ENCODE measurements at regions not wholly inside any gene's neighbourhood (a gene's known extent, or its start where the extent isn't known, plus 50 kb on each side); places are given as distances from the start of the nearest gene placed in this dataset.

GRCh38 chr4:100076753-100077152, 113.5 kb downstream of the DDIT4L start:
- H3K36me3 ChIP-seq (ENCODE audit: insufficient read depth, low read length): no peaks in the 10 kb centered on the region
- no peak for TF ChIP-seq EZH2 (IDR thresholded peaks at IDR 0.05; ENCODE audit: borderline replicate concordance, low read length)
- TF ChIP-seq, protein P1, sequence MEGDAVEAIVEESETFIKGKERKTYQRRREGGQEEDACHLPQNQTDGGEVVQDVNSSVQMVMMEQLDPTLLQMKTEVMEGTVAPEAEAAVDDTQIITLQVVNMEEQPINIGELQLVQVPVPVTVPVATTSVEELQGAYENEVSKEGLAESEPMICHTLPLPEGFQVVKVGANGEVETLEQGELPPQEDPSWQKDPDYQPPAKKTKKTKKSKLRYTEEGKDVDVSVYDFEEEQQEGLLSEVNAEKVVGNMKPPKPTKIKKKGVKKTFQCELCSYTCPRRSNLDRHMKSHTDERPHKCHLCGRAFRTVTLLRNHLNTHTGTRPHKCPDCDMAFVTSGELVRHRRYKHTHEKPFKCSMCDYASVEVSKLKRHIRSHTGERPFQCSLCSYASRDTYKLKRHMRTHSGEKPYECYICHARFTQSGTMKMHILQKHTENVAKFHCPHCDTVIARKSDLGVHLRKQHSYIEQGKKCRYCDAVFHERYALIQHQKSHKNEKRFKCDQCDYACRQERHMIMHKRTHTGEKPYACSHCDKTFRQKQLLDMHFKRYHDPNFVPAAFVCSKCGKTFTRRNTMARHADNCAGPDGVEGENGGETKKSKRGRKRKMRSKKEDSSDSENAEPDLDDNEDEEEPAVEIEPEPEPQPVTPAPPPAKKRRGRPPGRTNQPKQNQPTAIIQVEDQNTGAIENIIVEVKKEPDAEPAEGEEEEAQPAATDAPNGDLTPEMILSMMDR (IDR thresholded peaks at IDR 0.05; ENCODE audit: low read length): no peak
- no peaks in the 10 kb centered on the region for H3F3A ChIP-seq (ENCODE audit: insufficient read depth, low read length)
- no peak overlapping the region for H3K9ac ChIP-seq (ENCODE audit: low read length)
- H3K4me2 ChIP-seq (ENCODE audit: low read length): no peak overlapping the region
- no peaks in the 10 kb centered on the region for H3K4me1 ChIP-seq (ENCODE audit: insufficient read depth, low read length, severe bottlenecking)
- H3K27me3 ChIP-seq (ENCODE audit: insufficient read depth, low read length): no peaks in the 10 kb centered on the region
- no peaks in the 10 kb centered on the region for H3K9me3 ChIP-seq (ENCODE audit: low read length)
- H3K79me2 ChIP-seq (ENCODE audit: insufficient read depth, low read length): no peaks in the 10 kb centered on the region
- no peak overlapping the region for H3K4me3 ChIP-seq (ENCODE audit: low read depth, low read length, poor library complexity, severe bottlenecking)
- H3K9me2 ChIP-seq (ENCODE audit: low read depth, low read length): no peaks in the 10 kb centered on the region
- H2AFZ ChIP-seq (ENCODE audit: low read length): no peak overlapping the region
- no peak overlapping the region for H3K27ac ChIP-seq (ENCODE audit: low read depth, low read length, poor library complexity, severe bottlenecking)
- H4K20me1 ChIP-seq (ENCODE audit: insufficient read depth, low read length): no peaks in the 10 kb centered on the region

- Histone ChIP-seq H3K9me3 (ENCODE audit: low read length) (no peaks in the 10 kb centered on the region), H3F3A (ENCODE audit: insufficient read depth, low read length) (no peaks in the 10 kb centered on the region), H3K27ac (ENCODE audit: low read depth, low read length, poor library complexity, severe bottlenecking) (no peak overlapping the region), H3K36me3 (ENCODE audit: insufficient read depth, low read length) (no peaks in the 10 kb centered on the region), H3K4me1 (ENCODE audit: insufficient read depth, low read length, severe bottlenecking) (no peaks in the 10 kb centered on the region), H3K27me3 (ENCODE audit: insufficient read depth, low read length) (no peaks in the 10 kb centered on the region), H3K9ac (ENCODE audit: low read length) (no peak overlapping the region), H3K9me2 (ENCODE audit: low read depth, low read length) (no peaks in the 10 kb centered on the region), H3K79me2 (ENCODE audit: insufficient read depth, low read length) (no peaks in the 10 kb centered on the region), H3K4me2 (ENCODE audit: low read length) (no peak overlapping the region), H3K4me3 (ENCODE audit: low read depth, low read length, poor library complexity, severe bottlenecking) (no peak overlapping the region), H4K20me1 (ENCODE audit: insufficient read depth, low read length) (no peaks in the 10 kb centered on the region), H2AFZ (ENCODE audit: low read length) (no peak overlapping the region)
- TF ChIP-seq EZH2 (IDR thresholded peaks at IDR 0.05; ENCODE audit: borderline replicate concordance, low read length): no peak
- TF ChIP-seq, protein P1 (IDR thresholded peaks at IDR 0.05; ENCODE audit: low read length): no peak
Observed at GRCh38 chr4:100075486-100076270, 114.6 kb downstream of the DDIT4L start.

DNA sequence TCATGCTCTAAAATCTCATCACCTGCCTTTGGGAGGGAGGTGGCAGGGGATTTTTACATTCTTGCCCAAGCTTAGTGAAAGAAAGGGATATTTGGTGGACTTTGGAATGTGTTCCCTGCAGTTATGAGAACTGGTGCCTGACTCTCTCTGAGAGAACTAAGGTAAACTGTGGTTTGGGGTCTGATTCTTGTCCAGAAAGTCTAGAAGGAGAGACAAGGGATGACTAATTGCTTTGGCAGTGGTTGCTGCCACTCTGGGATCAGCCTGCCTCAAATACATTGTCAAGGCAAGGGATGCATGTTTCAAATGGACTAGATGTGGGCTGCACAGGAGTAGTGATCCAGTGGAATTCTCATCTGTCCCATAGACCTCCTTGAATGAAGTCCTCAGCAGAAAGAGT, 115.2 kb downstream of the DDIT4L start:
- Histone ChIP-seq H2AFZ (ENCODE audit: low read length) (no peak overlapping the region), H3F3A (ENCODE audit: insufficient read depth, low read length) (no peaks in the 10 kb centered on the region), H4K20me1 (ENCODE audit: insufficient read depth, low read length) (no peaks in the 10 kb centered on the region), H3K27ac (ENCODE audit: low read depth, low read length, poor library complexity, severe bottlenecking) (no peak overlapping the region), H3K9me2 (ENCODE audit: low read depth, low read length) (no peaks in the 10 kb centered on the region), H3K9me3 (ENCODE audit: low read length) (no peaks in the 10 kb centered on the region), H3K79me2 (ENCODE audit: insufficient read depth, low read length) (no peaks in the 10 kb centered on the region), H3K36me3 (ENCODE audit: insufficient read depth, low read length) (no peaks in the 10 kb centered on the region), H3K4me1 (ENCODE audit: insufficient read depth, low read length, severe bottlenecking) (no peaks in the 10 kb centered on the region), H3K9ac (ENCODE audit: low read length) (no peak overlapping the region), H3K4me3 (ENCODE audit: low read depth, low read length, poor library complexity, severe bottlenecking) (no peak overlapping the region), H3K4me2 (ENCODE audit: low read length) (no peak overlapping the region), H3K27me3 (ENCODE audit: insufficient read depth, low read length) (no peaks in the 10 kb centered on the region)
- no peak for TF ChIP-seq EZH2 (IDR thresholded peaks at IDR 0.05; ENCODE audit: borderline replicate concordance, low read length)
- TF ChIP-seq, protein P1 (IDR thresholded peaks at IDR 0.05; ENCODE audit: low read length): no peak
